ENCODE measurements at regions not wholly inside any gene's neighbourhood (a gene's known extent, or its start where the extent isn't known, plus 50 kb on each side); places are given as distances from the start of the nearest gene placed in this dataset.

- no peak overlapping the region for H4K8ac ChIP-seq (ENCODE audit: low read depth in 2 of 2, low read length in 2 of 2)
- CTCF ChIA-PET, result no interaction called here
- intact Hi-C loops (cut with micrococcal nuclease), result no loop called here
- in situ Hi-C loops (cut with MboI; ENCODE audit: low sequenced_read_pairs), result no loop called here
- H3K4me1 ChIP-seq (ENCODE audit: control insufficient read depth, insufficient read depth, low read length), result no peaks in the 10 kb centered on the region
- H4K91ac ChIP-seq (ENCODE audit: insufficient read depth, low read depth, low read length), result no peak overlapping the region
- H3K9me1 ChIP-seq (ENCODE audit: insufficient read depth, low read length), result no peaks in the 10 kb centered on the region
- no peak overlapping the region for H2BK20ac ChIP-seq (ENCODE audit: low read depth, low read length)
- TF ChIP-seq MXI1 (IDR thresholded peaks at IDR 0.05; ENCODE audit: borderline replicate concordance, low read depth, low read length), result no peak
- no peak for TF ChIP-seq MAZ (IDR thresholded peaks at IDR 0.05; ENCODE audit: borderline replicate concordance, low read depth, low read length)
- no peak for TF ChIP-seq CTCF (conservative IDR thresholded peaks at IDR 0.05; ENCODE audit: low read depth, low read length)
- no peak for TF ChIP-seq MAFK (IDR thresholded peaks at IDR 0.05; ENCODE audit: low read depth, low read length)
- TF ChIP-seq, protein P1, sequence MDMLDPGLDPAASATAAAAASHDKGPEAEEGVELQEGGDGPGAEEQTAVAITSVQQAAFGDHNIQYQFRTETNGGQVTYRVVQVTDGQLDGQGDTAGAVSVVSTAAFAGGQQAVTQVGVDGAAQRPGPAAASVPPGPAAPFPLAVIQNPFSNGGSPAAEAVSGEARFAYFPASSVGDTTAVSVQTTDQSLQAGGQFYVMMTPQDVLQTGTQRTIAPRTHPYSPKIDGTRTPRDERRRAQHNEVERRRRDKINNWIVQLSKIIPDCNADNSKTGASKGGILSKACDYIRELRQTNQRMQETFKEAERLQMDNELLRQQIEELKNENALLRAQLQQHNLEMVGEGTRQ (IDR thresholded peaks at IDR 0.05; ENCODE audit: low read depth, low read length), result no peak
- TF ChIP-seq FOS (IDR thresholded peaks at IDR 0.05; ENCODE audit: low read depth, low read length), result no peak
- no peak for TF ChIP-seq RCOR1 (IDR thresholded peaks at IDR 0.05; ENCODE audit: insufficient replicate concordance, low read length)
- no peak for TF ChIP-seq BHLHE40 (IDR thresholded peaks at IDR 0.05; ENCODE audit: low read depth, low read length)
- TF ChIP-seq RAD21 (IDR thresholded peaks at IDR 0.05; ENCODE audit: low read length), result no peak
- TF ChIP-seq CEBPB (IDR thresholded peaks at IDR 0.05; ENCODE audit: low read depth, low read length), result no peak
- TF ChIP-seq CHD1 (IDR thresholded peaks at IDR 0.05; ENCODE audit: low read depth, low read length), result no peak
- no peak for TF ChIP-seq ELK1 (IDR thresholded peaks at IDR 0.05; ENCODE audit: borderline replicate concordance, low read depth, low read length)
- no peak for TF ChIP-seq SMC3 (IDR thresholded peaks at IDR 0.05; ENCODE audit: low read depth, low read length)
- no peak for TF ChIP-seq POLR2A (IDR thresholded peaks at IDR 0.05; ENCODE audit: low read depth, low read length)
- no peak for TF ChIP-seq RFX5 (IDR thresholded peaks at IDR 0.05; ENCODE audit: low read depth, low read length)
- H3K4me3 ChIP-seq (ENCODE audit: insufficient read depth, low read depth, low read length), result no peak overlapping the region
- H3K79me1 ChIP-seq (ENCODE audit: low read depth in 1 of 2, low read length in 2 of 2), result no peaks in the 10 kb centered on the region
- no peak overlapping the region for H3K23ac ChIP-seq (ENCODE audit: low read depth, low read length)
- H3K18ac ChIP-seq (ENCODE audit: low read depth, low read length), result no peak overlapping the region
- no peak overlapping the region for H3K4me2 ChIP-seq (ENCODE audit: low read depth, low read length)
- ATAC-seq (ENCODE audit: low read depth) (no peak), DNase-seq (no peak)
- no peak overlapping the region for H3K27ac ChIP-seq (ENCODE audit: insufficient read depth, low read length)
- no TSS peak for BruUV-seq (replicated peaks)
- no peak overlapping the region for H3K4ac ChIP-seq (ENCODE audit: low read depth, low read length)
- H4K20me1 ChIP-seq (ENCODE audit: insufficient read depth, low read length), result no peaks in the 10 kb centered on the region
- H2AFZ ChIP-seq (replicated peaks; ENCODE audit: low read length, poor library complexity), result no peak overlapping the region
- dilution Hi-C loops (cut with HindIII; ENCODE audit: low sequenced_read_pairs, unreplicated experiment), result no loop called here
- H2AK9ac ChIP-seq (replicated peaks; ENCODE audit: low read depth, low read length, poor library complexity), result no peak overlapping the region
- no peak overlapping the region for H2BK120ac ChIP-seq (ENCODE audit: low read depth, low read length)
- POLR2A ChIA-PET (ENCODE audit: unreplicated experiment), result no interaction called here
- H3K9ac ChIP-seq (ENCODE audit: low read depth, low read length), result no peak overlapping the region
- H2AK5ac ChIP-seq (ENCODE audit: low read depth, low read length), result no peak overlapping the region
- no peaks in the 10 kb centered on the region for H3K27me3 ChIP-seq (ENCODE audit: control insufficient read depth, insufficient read depth, low read length)
- H3K56ac ChIP-seq (ENCODE audit: extremely low read depth, insufficient read depth, low read length), result no peak overlapping the region
- H3K14ac ChIP-seq (replicated peaks; ENCODE audit: low read depth, low read length), result no peak overlapping the region
- H3K9me3 ChIP-seq (ENCODE audit: control insufficient read depth, insufficient read depth, low read length), result no peaks in the 10 kb centered on the region; the same call in 1 of the 2 replicates
- WGBS, 2 experiments (ENCODE audit: extremely low coverage in 2 of 2, insufficient read length in 1 of 2), result no CpG with 5 or more reads among the region's 1 CpG
- H2BK5ac ChIP-seq (ENCODE audit: low read depth, low read length, poor library complexity, severe bottlenecking), result no peak overlapping the region
- no peak overlapping the region for H2BK15ac ChIP-seq (ENCODE audit: low read depth, low read length)
- H4K5ac ChIP-seq (ENCODE audit: low read depth, low read length), result no peak overlapping the region
- no peaks in the 10 kb centered on the region for H3K36me3 ChIP-seq (ENCODE audit: control insufficient read depth, insufficient read depth, low read length)
Observed at GRCh38 chr3:165696496-165696895, 140.7 kb downstream of the BCHE start.

Measured in IMR-90 (cell line).